ENCODE measurements at regions not wholly inside any gene's neighbourhood (a gene's known extent, or its start where the extent isn't known, plus 50 kb on each side); places are given as distances from the start of the nearest gene placed in this dataset.

DNA sequence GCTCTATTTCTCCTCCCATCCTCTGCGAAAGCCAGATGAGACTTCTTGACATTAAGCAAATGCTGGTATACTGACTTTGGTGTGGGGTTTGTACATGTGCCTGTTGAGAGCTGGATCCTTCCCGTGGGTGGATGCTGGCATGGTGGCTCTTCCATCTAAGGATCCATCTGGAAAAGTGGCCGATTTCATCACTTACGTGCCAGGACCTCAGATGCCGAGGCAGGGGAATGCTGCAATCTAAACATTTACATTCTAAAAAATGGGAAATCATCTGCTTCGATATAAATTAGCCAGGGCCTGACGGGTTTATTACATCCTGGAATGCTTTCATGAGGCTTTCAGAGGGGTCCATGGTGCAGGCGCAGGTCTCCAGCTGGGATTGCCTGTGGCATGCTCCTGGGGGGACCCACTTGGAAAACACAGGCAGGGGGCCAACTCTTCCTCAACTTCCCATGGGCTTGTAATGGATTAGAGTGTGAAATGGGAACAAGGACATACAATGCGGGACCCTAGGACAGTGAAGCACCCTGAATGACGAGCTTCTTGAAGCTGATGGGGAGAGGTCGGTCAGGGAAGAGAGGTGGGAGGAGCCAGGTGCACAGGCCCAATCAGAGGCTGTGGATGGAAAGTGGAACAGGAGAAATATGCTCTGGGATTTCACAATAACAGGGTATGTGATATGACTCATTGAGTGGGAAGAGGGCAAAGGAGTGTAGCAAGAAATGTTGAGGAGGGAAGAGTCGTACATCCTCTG, 105.5 kb upstream of the PITX1 start:
- TF ChIP-seq TCF7 (IDR thresholded peaks at IDR 0.05; ENCODE audit: borderline replicate concordance) = no peak
- TF ChIP-seq CTCF (IDR thresholded peaks at IDR 0.05 in 2 of 3, conservative IDR thresholded peaks at IDR 0.05 in 1 of 3; ENCODE audit: control insufficient read depth in 2 of 3, extremely low read depth in 1 of 3, insufficient read depth in 1 of 3, low read depth in 3 of 3, low read length in 3 of 3) = no peak
- TF ChIP-seq CREM (IDR thresholded peaks at IDR 0.05; ENCODE audit: low read depth) = no peak
- no peak for TF ChIP-seq POLR2AphosphoS5 (IDR thresholded peaks at IDR 0.05; ENCODE audit: low read length)
- TF ChIP-seq PAX5 (IDR thresholded peaks at IDR 0.05; ENCODE audit: borderline replicate concordance, low read depth, low read length) = no peak
- TF ChIP-seq LARP7 (IDR thresholded peaks at IDR 0.05) = no peak
- TF ChIP-seq FOXK2 (IDR thresholded peaks at IDR 0.05) = no peak
- TF ChIP-seq EZH2 (IDR thresholded peaks at IDR 0.05; ENCODE audit: borderline replicate concordance, control insufficient read depth, low read depth, low read length) = no peak
- TF ChIP-seq CBX5 (IDR thresholded peaks at IDR 0.05; ENCODE audit: low read depth) = no peak
